ENCODE measurements at regions not wholly inside any gene's neighbourhood (a gene's known extent, or its start where the extent isn't known, plus 50 kb on each side); places are given as distances from the start of the nearest gene placed in this dataset.

GRCh38 chr5:106860398-106861044, 810.2 kb downstream of the EFNA5 start:
- Histone ChIP-seq H3K27ac (ENCODE audit: extremely low read depth, low read depth, low read length) (no peak overlapping the region), H3K4me1 (ENCODE audit: control insufficient read depth, insufficient read depth, low read length) (peaks cover 6% of the 10 kb centered on the region), H3K9me3 (ENCODE audit: control insufficient read depth, insufficient read depth, low read depth, low read length) (peaks cover 2% of the 10 kb centered on the region; the same call in 1 of the 2 replicates), H3K36me3 (ENCODE audit: control insufficient read depth in 2 of 2, insufficient read depth in 1 of 2, low read length in 2 of 2) (no peaks in the 10 kb centered on the region), H3K4me3 (ENCODE audit: low read depth, low read length) (no peak overlapping the region)
- no peak for TF ChIP-seq ZNF558 (tag by site-specific recombination; IDR thresholded peaks at IDR 0.05)
- no peak for TF ChIP-seq ZNF146 (tag by site-specific recombination; IDR thresholded peaks at IDR 0.05)
- no peak for TF ChIP-seq ZNF155 (tag by site-specific recombination; IDR thresholded peaks at IDR 0.05)
- TF ChIP-seq, protein P1, sequence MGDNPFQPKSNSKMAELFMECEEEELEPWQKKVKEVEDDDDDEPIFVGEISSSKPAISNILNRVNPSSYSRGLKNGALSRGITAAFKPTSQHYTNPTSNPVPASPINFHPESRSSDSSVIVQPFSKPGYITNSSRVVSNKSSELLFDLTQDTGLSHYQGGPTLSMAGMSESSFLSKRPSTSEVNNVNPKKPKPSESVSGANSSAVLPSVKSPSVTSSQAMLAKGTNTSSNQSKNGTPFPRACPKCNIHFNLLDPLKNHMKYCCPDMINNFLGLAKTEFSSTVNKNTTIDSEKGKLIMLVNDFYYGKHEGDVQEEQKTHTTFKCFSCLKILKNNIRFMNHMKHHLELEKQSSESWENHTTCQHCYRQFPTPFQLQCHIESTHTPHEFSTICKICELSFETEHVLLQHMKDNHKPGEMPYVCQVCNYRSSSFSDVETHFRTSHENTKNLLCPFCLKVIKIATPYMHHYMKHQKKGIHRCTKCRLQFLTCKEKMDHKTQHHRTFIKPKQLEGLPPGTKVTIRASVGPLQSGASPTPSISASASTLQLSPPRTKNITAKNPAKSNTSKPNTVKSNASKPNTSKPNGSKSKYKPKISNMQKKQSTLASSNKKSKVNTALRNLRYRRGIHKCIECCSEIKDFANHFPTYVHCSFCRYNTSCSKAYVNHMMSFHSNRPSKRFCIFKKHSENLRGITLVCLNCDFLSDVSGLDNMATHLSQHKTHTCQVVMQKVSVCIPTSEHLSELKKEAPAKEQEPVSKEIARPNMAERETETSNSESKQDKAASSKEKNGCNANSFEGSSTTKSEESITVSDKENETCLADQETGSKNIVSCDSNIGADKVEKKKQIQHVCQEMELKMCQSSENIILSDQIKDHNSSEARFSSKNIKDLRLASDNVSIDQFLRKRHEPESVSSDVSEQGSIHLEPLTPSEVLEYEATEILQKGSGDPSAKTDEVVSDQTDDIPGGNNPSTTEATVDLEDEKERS (tag by site-specific recombination; IDR thresholded peaks at IDR 0.05), result no peak
- TF ChIP-seq, protein P2, sequence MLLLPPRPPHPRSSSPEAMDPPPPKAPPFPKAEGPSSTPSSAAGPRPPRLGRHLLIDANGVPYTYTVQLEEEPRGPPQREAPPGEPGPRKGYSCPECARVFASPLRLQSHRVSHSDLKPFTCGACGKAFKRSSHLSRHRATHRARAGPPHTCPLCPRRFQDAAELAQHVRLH (tag by site-specific recombination; IDR thresholded peaks at IDR 0.05), result no peak
- no peak for TF ChIP-seq ZNF341 (tag by site-specific recombination; IDR thresholded peaks at IDR 0.05; ENCODE audit: low read depth)
- no peak for TF ChIP-seq ZFP69B (tag by site-specific recombination; IDR thresholded peaks at IDR 0.05)
- no peak for TF ChIP-seq ZNF416 (tag by site-specific recombination; IDR thresholded peaks at IDR 0.05)
- no peak for TF ChIP-seq ZNF174 (tag by site-specific recombination; IDR thresholded peaks at IDR 0.05)
- no peak for TF ChIP-seq ZNF514 (tag by site-specific recombination; IDR thresholded peaks at IDR 0.05)
- TF ChIP-seq KLF8 (tag by site-specific recombination; IDR thresholded peaks at IDR 0.05), result no peak
- TF ChIP-seq ZEB2 (tag by site-specific recombination; IDR thresholded peaks at IDR 0.05), result no peak
- no peak for TF ChIP-seq ZNF184 (tag by site-specific recombination; IDR thresholded peaks at IDR 0.05)
- no peak for TF ChIP-seq ZSCAN18 (tag by site-specific recombination; IDR thresholded peaks at IDR 0.05)
- no peak for TF ChIP-seq ZNF2 (tag by site-specific recombination; IDR thresholded peaks at IDR 0.05)
- TF ChIP-seq SP3 (tag by site-specific recombination; IDR thresholded peaks at IDR 0.05), result no peak
- no peak for TF ChIP-seq ZNF23 (tag by site-specific recombination; IDR thresholded peaks at IDR 0.05; ENCODE audit: borderline replicate concordance)
- ChIA-PET CTCF (no interaction called here), POLR2A (no interaction called here)

- Histone ChIP-seq H3K36me3 (ENCODE audit: control insufficient read depth in 2 of 2, insufficient read depth in 1 of 2, low read length in 2 of 2) (no peaks in the 10 kb centered on the region), H3K9me3 (ENCODE audit: control insufficient read depth, insufficient read depth, low read depth, low read length) (peaks cover 2% of the 10 kb centered on the region; the same call in 1 of the 2 replicates), H3K27ac (ENCODE audit: extremely low read depth, low read depth, low read length) (no peak overlapping the region), H3K4me1 (ENCODE audit: control insufficient read depth, insufficient read depth, low read length) (peaks cover 6% of the 10 kb centered on the region), H3K4me3 (ENCODE audit: low read depth, low read length) (no peak overlapping the region)
- no peak for TF ChIP-seq ZBTB7A (tag by site-specific recombination; IDR thresholded peaks at IDR 0.05; ENCODE audit: low read depth)
- no peak for TF ChIP-seq ZNF394 (tag by site-specific recombination; IDR thresholded peaks at IDR 0.05; ENCODE audit: borderline replicate concordance)
- TF ChIP-seq ZNF701 (tag by site-specific recombination; IDR thresholded peaks at IDR 0.05), result no peak
- no peak for TF ChIP-seq ZNF214 (tag by site-specific recombination; IDR thresholded peaks at IDR 0.05; ENCODE audit: borderline replicate concordance)
- TF ChIP-seq ZNF747 (tag by site-specific recombination; IDR thresholded peaks at IDR 0.05), result no peak
- TF ChIP-seq ZNF660 (tag by site-specific recombination; IDR thresholded peaks at IDR 0.05), result no peak
- no peak for TF ChIP-seq ZBTB6 (tag by site-specific recombination; IDR thresholded peaks at IDR 0.05)
- TF ChIP-seq SETDB1 (IDR thresholded peaks at IDR 0.05; ENCODE audit: insufficient read length, low read length), result no peak
- TF ChIP-seq ELK4 (IDR thresholded peaks at IDR 0.05; ENCODE audit: borderline replicate concordance, low read depth, low read length), result no peak
- TF ChIP-seq ZNF121 (tag by site-specific recombination; IDR thresholded peaks at IDR 0.05), result no peak
- POLR2A ChIA-PET, result no interaction called here
- CTCF ChIA-PET, result interaction anchor here (0.5 to 0.6 kb wide), 2 partner anchors 565 to 655 kb away, joined by 3 to 5 read pairs; no protein-coding TSS in a partner anchor
Measured at GRCh38 chr5:106858616-106859015, 812.1 kb downstream of the EFNA5 start.

Data from HEK293 (cell line).